ENCODE measurements at regions not wholly inside any gene's neighbourhood (a gene's known extent, or its start where the extent isn't known, plus 50 kb on each side); places are given as distances from the start of the nearest gene placed in this dataset.

- no peak for TF ChIP-seq SIN3A (IDR thresholded peaks at IDR 0.05; ENCODE audit: borderline replicate concordance, insufficient read depth, low read depth, low read length)
- no peak for TF ChIP-seq CTCF (IDR thresholded peaks at IDR 0.05)
- no peak for TF ChIP-seq REST (IDR thresholded peaks at IDR 0.05; ENCODE audit: insufficient read depth in 1 of 2, low read depth in 2 of 2, low read length in 1 of 2)
- no peak for TF ChIP-seq TCF7L2 (IDR thresholded peaks at IDR 0.05; ENCODE audit: low read depth, low read length)
- no peak for TF ChIP-seq POLR2AphosphoS5 (IDR thresholded peaks at IDR 0.05; ENCODE audit: low read depth, low read length)
Observed at GRCh38 chr2:101528501-101528900, 53.6 kb upstream of the RFX8 start.
